ENCODE measurements at regions not wholly inside any gene's neighbourhood (a gene's known extent, or its start where the extent isn't known, plus 50 kb on each side); places are given as distances from the start of the nearest gene placed in this dataset.

DNA sequence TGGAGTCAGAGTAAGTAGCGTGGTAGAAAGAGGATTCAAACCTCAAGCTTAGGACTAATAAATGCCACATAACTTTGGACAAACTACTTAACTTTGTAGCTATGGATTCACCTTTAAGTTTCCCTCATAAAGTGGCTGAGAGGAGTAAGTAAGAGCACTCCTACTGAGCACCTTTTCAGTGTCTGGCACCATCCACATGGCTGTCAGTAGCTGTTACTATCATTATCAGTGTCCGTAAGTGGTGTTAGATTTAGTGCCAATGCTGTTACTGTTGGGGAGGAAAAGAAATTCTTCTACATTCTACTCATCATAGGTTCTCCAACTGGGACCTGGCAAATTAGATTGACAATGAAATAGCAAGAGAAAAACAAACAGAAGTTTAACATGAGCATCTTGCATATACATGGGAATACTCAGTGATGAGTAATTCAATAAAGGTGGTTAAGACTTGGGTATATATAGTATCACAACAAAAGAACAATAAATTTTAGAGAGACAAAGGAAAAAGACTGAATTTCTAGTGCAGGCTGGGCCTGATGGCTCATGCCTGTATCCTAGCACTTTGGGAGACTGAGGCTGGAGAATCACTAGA, 165.6 kb upstream of the NBEA start:
- TF ChIP-seq, protein P1, sequence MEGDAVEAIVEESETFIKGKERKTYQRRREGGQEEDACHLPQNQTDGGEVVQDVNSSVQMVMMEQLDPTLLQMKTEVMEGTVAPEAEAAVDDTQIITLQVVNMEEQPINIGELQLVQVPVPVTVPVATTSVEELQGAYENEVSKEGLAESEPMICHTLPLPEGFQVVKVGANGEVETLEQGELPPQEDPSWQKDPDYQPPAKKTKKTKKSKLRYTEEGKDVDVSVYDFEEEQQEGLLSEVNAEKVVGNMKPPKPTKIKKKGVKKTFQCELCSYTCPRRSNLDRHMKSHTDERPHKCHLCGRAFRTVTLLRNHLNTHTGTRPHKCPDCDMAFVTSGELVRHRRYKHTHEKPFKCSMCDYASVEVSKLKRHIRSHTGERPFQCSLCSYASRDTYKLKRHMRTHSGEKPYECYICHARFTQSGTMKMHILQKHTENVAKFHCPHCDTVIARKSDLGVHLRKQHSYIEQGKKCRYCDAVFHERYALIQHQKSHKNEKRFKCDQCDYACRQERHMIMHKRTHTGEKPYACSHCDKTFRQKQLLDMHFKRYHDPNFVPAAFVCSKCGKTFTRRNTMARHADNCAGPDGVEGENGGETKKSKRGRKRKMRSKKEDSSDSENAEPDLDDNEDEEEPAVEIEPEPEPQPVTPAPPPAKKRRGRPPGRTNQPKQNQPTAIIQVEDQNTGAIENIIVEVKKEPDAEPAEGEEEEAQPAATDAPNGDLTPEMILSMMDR (IDR thresholded peaks at IDR 0.05; ENCODE audit: extremely low read depth in 1 of 2, insufficient read depth in 1 of 2, low read depth in 1 of 2, low read length in 2 of 2), result no peak
- no peak for TF ChIP-seq JUN (IDR thresholded peaks at IDR 0.05; ENCODE audit: borderline replicate concordance, insufficient read depth, insufficient read length, low read depth)
- no peak for TF ChIP-seq POLR2A (IDR thresholded peaks at IDR 0.05; ENCODE audit: low read depth, low read length)
